Pulmonary artery endothelial cell (primary cell): ENCODE measurements at regions not wholly inside any gene's neighbourhood (a gene's known extent, or its start where the extent isn't known, plus 50 kb on each side); places are given as distances from the start of the nearest gene placed in this dataset.
"Not testable (repeated sequence)": the region's sequence is repeated elsewhere in the genome, so short reads cannot be mapped to it uniquely, and the experiment has no call there.

Source experiments
- DNase-seq: peaks from one replicate; pipeline ENCODE4 v3.0.0-alpha.2; 2011; ENCODE audit warnings: low read depth, low spot score

- DNase-seq: no peak
Measured at GRCh38 chr2:39998617-39999016, 219.6 kb upstream of the THUMPD2 start.

DNA sequence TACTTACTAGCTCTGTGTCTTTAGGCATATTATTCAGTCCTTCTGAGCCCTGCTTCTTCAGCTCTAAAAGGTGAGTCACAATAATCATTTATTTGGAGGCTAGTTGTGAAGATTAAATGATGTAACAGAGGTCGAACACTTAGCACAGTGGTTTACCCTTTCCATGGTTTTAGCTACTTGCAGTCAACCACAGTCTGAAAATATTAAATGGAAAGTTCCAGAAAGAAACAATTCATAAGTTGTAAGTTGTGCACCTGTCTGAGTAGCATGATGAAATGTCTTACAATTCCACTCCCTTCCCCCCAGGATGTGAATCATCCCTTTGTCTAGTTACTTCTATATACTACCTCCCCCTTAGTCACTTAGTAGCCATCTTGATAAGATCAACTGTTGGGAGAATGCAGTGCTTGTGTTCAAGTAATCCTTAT lies 217.6 kb upstream of the THUMPD2 start:
- no peak for DNase-seq

- DNase-seq: no peak
Measured at GRCh38 chr2:39995005-39995737, 216.1 kb upstream of the THUMPD2 start.

DNA sequence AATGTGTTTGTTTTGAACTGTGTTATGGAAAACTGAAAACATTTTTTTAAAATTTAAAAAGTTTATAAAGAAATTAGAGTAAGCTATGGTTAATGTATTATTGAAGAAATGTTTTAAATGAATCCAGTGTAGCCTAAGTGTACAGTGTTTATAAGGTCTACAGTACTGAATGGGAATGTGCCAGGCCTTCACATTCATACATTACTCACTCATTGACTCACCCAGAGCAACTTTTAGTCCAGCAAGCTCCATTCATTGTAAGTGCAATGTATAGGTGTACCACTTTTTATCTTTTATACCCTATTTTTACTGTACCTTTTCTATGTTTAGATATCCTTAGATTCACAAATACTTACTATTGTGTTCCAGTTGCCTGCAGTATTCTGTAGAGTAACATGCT lies 215.1 kb upstream of the THUMPD2 start:
- DNase-seq: no peak

GRCh38 chr2:39991298-39991697 lies 212.2 kb upstream of the THUMPD2 start:
- DNase-seq: no peak

GRCh38 chr2:39990335-39990900 lies 211.4 kb upstream of the THUMPD2 start:
- no peak for DNase-seq

GRCh38 chr2:39989888-39990287 lies 210.8 kb upstream of the THUMPD2 start:
- no peak for DNase-seq

DNA sequence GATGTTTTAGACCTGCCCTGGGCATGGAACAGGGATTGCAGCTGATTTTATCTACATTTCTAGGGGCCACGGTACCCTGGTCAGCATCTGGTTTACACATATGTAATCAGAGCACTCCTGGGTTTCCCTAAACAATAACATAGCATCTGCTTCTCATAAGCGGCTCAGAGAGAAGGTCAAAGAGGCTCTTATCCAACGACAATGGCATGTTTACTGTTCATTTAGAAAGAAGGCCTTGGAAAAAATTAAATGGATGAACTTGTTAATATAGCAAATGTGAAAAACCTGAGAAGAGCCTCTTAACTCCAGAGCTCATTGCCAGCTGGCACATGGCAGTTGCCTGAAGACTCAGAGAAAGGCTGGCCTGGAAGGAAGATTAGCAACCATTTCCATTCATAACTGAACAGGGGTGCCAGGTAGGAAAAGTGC lies 202.8 kb upstream of the THUMPD2 start:
- no peak for DNase-seq

DNA sequence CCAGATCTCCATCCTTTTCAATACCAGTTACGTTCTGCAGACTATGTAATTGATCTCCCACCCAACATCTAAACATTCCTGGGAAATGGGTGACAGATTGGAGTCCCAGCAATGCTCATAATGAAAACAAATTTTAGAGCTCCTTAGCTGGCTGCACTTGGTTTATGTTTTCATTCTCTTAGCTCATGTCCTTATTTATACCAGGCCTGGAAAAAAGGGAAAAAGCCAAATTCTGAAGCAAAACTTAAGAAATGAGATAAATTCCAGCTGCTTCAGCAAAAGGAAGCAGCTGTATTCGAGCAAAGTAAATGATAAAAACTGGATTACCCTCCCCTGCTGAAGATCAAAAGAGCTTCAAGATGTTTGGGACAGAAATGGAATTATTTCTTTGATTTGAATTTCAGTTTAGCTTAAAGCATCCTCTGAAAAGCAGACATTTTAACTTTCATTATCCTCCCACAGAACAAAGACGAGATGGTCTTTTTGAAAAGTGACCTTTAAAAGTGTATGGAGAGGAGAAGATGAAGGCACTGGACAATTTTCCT lies 196.5 kb upstream of the THUMPD2 start:
- no peak for DNase-seq

DNA sequence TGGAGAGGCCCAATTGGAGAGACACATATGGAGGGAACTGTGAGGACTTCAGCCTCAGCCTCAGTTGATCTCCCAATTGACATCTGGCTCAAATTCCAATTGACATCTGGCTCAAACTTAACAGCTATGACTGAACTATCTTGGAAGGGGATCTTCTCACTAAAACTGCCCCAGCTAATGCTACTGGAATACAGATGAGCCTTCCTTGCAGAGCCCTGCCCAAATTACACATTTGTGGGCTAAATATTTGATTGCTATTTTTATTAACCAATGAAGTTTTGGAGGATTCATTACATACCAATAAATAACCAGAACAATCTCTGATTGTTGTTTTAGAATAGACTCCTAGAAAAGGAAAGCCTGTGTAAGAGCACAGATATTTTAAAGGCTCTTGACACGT lies 189.0 kb upstream of the THUMPD2 start:
- no peak for DNase-seq

DNA sequence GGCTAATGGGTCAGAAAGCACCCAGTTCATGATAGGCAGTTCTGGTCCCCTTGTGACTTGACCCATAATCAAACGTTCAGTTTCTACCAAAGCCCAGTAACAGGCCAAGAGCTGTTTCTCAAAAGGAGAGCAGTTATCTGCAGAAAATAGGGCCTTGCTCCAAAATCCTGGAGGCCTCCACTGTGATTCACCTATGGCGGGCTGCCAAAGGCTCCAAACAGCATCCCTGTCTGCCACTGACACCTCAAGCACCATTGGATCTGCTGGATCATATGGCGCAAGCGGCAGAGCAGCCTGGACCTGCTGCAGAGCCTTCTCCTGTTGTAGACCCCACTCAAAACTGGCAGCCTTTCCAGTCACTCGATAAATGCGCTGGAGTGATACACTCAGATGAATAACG lies 181.6 kb upstream of the THUMPD2 start:
- DNase-seq: not testable (repeated sequence)

DNA sequence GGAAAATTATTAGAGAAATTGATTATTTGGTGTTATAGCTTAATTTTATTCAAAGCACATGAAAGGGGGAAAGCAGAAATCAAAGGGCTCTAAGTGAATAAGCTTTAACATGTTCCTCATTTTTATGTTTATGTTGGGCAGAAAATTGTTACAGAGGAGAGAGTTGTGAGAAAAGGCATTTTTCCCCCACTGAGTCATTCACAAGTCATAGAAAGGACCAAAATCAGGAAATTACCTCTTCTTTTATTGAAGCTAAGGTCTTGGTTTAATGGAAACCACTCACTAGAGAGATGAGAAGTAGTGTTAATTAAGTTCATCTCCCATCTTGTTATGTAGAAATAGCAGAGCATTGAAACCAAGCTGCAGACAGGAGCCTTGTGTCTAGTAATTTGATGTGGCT lies 175.3 kb upstream of the THUMPD2 start:
- no peak for DNase-seq

DNA sequence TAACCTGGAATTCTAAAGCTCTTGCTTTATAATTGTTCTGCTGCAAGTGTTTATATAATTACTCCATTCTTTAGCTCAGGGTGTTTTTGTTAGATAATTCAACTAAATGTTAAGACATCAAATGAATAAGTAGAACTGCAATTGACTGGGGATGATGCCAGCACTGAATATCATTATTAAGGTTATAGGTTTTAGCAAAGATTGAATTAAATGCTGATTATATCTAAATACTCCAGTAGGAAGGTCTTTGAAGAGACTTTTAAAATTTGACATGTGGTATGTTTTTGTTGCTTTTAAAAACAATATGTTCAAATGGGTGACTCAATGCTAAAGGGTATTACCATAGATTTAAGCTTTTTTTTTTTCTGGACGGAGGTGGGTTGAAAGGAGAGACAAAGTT lies 170.1 kb upstream of the THUMPD2 start:
- DNase-seq: no peak

DNA sequence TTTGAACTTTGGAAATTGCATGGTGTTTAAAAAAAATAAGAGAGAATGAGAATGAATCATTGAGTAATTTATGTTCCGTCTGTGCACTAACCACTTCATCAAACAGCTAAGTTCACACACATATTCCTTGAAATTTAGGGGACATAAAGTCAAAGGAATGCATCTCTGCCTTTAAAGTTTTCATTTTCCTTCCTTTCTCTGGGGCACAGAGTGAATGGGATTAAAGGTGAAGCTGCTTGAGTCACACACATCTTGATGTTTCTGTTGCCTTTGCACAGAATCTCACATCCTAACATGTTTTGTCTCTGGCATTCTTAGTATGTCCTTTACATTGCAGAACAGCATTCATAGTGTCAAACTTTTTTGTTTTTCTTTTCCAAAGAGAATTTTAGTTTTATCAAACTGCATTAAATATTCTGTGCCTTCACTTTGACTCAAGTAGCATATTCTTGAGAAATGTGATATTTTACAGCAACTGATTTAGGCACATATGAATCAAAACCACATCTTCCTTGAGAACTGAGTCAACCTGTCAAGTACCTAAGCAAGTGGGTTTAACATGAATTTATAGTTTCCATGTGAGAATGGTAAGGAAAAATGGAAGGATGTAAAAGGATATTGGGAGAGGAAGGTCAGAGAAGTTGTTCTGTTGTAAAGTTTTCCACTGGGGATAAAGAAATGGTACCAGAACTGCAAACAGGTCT lies 169.1 kb upstream of the THUMPD2 start:
- no peak for DNase-seq

- no peak for DNase-seq
Measured at GRCh38 chr2:39947294-39948015, 168.4 kb upstream of the THUMPD2 start.

GRCh38 chr2:39942950-39943349 lies 163.9 kb upstream of the THUMPD2 start:
- no peak for DNase-seq

DNA sequence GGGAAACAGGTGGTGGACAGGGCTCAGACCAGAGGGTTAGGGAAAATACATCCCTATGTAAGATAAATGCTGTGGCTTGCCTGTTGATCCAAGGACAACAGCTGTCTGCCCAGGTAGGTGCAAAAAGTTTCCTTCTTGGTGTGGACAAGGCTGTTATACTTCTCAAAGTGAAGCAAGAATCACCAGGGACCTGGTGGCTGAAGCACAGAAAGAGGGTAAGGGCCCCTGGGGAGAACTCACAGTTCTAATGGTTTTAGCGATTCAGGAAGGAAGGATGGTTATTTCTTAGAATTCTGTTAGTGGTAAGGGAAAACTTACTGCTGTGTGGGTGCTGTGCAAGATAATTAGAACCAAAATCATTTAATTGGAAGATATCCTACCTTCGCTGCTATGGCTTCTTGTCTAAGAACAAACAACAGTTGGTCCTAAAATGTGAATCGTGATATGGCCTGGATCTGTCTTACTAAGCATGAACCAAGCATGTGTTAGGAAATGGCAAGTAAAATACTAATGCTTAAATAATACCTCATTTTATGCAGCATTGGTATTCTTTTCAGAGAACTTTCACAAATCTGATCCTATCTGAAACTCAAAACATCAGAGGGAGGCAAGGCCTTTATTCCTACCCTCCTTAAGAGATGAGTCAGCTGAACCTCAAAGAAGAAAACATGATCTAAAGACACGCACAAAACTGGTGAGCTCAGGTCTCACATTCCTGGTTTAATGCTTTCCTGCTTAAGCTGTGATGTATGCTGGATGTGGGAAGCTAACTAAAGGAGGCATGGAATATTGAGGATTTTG lies 159.2 kb upstream of the THUMPD2 start:
- no peak for DNase-seq

- DNase-seq: no peak
Measured at GRCh38 chr2:39937621-39938020, 158.6 kb upstream of the THUMPD2 start.

GRCh38 chr2:39934851-39935250 lies 155.8 kb upstream of the THUMPD2 start:
- DNase-seq: no peak

- DNase-seq: no peak
Measured at GRCh38 chr2:39933196-39933595, 154.1 kb upstream of the THUMPD2 start.

GRCh38 chr2:39932198-39932597 lies 153.1 kb upstream of the THUMPD2 start:
- DNase-seq: no peak
